ENCODE measurements at regions not wholly inside any gene's neighbourhood (a gene's known extent, or its start where the extent isn't known, plus 50 kb on each side); places are given as distances from the start of the nearest gene placed in this dataset.

DNA sequence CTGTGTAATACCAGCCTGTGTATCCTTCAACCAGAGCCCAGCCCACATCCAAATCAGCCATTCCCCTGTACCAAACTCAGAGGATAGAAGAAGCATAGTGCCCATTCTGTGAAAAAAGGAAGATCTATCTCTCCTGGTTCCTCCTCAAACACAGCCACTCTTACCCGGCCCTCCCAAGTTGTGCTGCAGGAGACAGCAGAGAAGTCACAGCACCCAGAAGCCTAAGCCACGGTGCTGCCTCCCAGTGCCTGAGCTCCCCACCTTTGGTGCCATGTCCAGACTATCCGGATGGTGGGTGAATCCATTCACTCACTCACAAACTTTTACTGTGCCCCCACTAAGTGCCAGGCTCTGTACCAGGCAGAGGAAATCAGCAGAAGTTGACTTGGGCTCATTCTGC is 166.0 kb upstream of the ZMIZ1 start:
- Histone ChIP-seq H3K9ac (ENCODE audit: low read depth, low read length, poor library complexity) (no peak overlapping the region), H4K8ac (ENCODE audit: low read depth, low read length) (no peak overlapping the region), H3K4me1 (ENCODE audit: control insufficient read depth in 2 of 2, insufficient read depth in 1 of 2, low read depth in 1 of 2, low read length in 2 of 2) (peaks cover 12 to 19% of the 10 kb centered on the region in 2 donors), H3K79me1 (ENCODE audit: low read depth, low read length) (no peaks in the 10 kb centered on the region), H3K14ac (ENCODE audit: low read length) (no peak overlapping the region), H3K27ac (replicated peaks; ENCODE audit: low read length) (no peak overlapping the region), H2AK5ac (ENCODE audit: low read depth, low read length) (peak overlapping the region; percentile 12), H3K9me3 (replicated peaks in 1 of 2; ENCODE audit: control insufficient read depth in 2 of 2, insufficient read depth in 1 of 2, low read depth in 1 of 2, low read length in 2 of 2) (no peaks in the 10 kb centered on the region), H3K23ac (ENCODE audit: low read depth, low read length, poor library complexity) (no peak overlapping the region), H3K18ac (ENCODE audit: low read length) (no peak overlapping the region), H2BK12ac (ENCODE audit: low read length) (no peak overlapping the region), H3K36me3 (replicated peaks in 1 of 2; ENCODE audit: control insufficient read depth in 2 of 2, insufficient read depth in 2 of 2, low read length in 2 of 2) (no peaks in the 10 kb centered on the region), H2BK5ac (ENCODE audit: low read length) (no peak overlapping the region), H2BK15ac (ENCODE audit: low read length) (no peak overlapping the region), H4K91ac (ENCODE audit: low read depth, low read length, poor library complexity) (no peak overlapping the region), H3K4ac (ENCODE audit: low read length) (no peak overlapping the region), H2AFZ (ENCODE audit: low read length) (no peak overlapping the region), H3K27me3 (ENCODE audit: control insufficient read depth in 3 of 3, insufficient read depth in 3 of 3, low read depth in 1 of 3, low read length in 3 of 3) (peaks cover 0 to 11% (median 0%) of the 10 kb centered on the region in 3 experiments), H2BK120ac (ENCODE audit: low read depth, low read length) (no peak overlapping the region), H3K4me3 (ENCODE audit: low read length in 2 of 2) (no peak overlapping the region), H3K4me2 (ENCODE audit: insufficient read depth, low read length, poor library complexity, severe bottlenecking) (no peak overlapping the region)
- DNase-seq (ENCODE audit: low spot score): no peak
- no CpG with 5 or more reads among the region's 3 CpGs for WGBS, 2 donors (ENCODE audit: extremely low coverage in 2 of 2, insufficient read length in 2 of 2, insufficient replicate concordance in 1 of 2)

GRCh38 chr10:78903341-78903940 is 165.3 kb upstream of the ZMIZ1 start:
- H3K4me2 ChIP-seq (ENCODE audit: insufficient read depth, low read length, poor library complexity, severe bottlenecking): no peak overlapping the region
- H2BK15ac ChIP-seq (ENCODE audit: low read length): no peak overlapping the region
- no peak overlapping the region for H3K23ac ChIP-seq (ENCODE audit: low read depth, low read length, poor library complexity)
- no peak overlapping the region for H3K9ac ChIP-seq (ENCODE audit: low read depth, low read length, poor library complexity)
- no peak overlapping the region for H2BK5ac ChIP-seq (ENCODE audit: low read length)
- no peaks in the 10 kb centered on the region for H3K36me3 ChIP-seq (replicated peaks in 1 of 2; ENCODE audit: control insufficient read depth in 2 of 2, insufficient read depth in 2 of 2, low read length in 2 of 2)
- no CpG with 5 or more reads among the region's 4 CpGs for WGBS, 2 donors (ENCODE audit: extremely low coverage in 2 of 2, insufficient read length in 2 of 2, insufficient replicate concordance in 1 of 2)
- H3K27me3 ChIP-seq (ENCODE audit: control insufficient read depth in 3 of 3, insufficient read depth in 3 of 3, low read depth in 1 of 3, low read length in 3 of 3): peaks cover 0 to 11% (median 0%) of the 10 kb centered on the region in 3 experiments
- H3K4me1 ChIP-seq (ENCODE audit: control insufficient read depth in 2 of 2, insufficient read depth in 1 of 2, low read depth in 1 of 2, low read length in 2 of 2): peaks cover 18 to 19% of the 10 kb centered on the region in 2 donors
- H3K79me1 ChIP-seq (ENCODE audit: low read depth, low read length): no peaks in the 10 kb centered on the region
- no peak overlapping the region for H3K27ac ChIP-seq (replicated peaks; ENCODE audit: low read length)
- DNase-seq (ENCODE audit: low spot score): no peak
- no peaks in the 10 kb centered on the region for H3K9me3 ChIP-seq (replicated peaks in 1 of 2; ENCODE audit: control insufficient read depth in 2 of 2, insufficient read depth in 1 of 2, low read depth in 1 of 2, low read length in 2 of 2)
- no peak overlapping the region for H2BK12ac ChIP-seq (ENCODE audit: low read length)
- H4K8ac ChIP-seq (ENCODE audit: low read depth, low read length): no peak overlapping the region
- no peak overlapping the region for H3K14ac ChIP-seq (ENCODE audit: low read length)
- peak overlapping the region; percentile 29 for H3K18ac ChIP-seq (ENCODE audit: low read length)
- H2AFZ ChIP-seq (ENCODE audit: low read length): no peak overlapping the region
- H2AK5ac ChIP-seq (ENCODE audit: low read depth, low read length): no peak overlapping the region
- H2BK120ac ChIP-seq (ENCODE audit: low read depth, low read length): no peak overlapping the region
- no peak overlapping the region for H4K91ac ChIP-seq (ENCODE audit: low read depth, low read length, poor library complexity)
- H3K4me3 ChIP-seq (ENCODE audit: low read length in 2 of 2): no peak overlapping the region
- no peak overlapping the region for H3K4ac ChIP-seq (ENCODE audit: low read length)

- Histone ChIP-seq H3K27ac (replicated peaks; ENCODE audit: low read length) (no peak overlapping the region), H2BK120ac (ENCODE audit: low read depth, low read length) (no peak overlapping the region), H2AFZ (ENCODE audit: low read length) (no peak overlapping the region), H3K27me3 (ENCODE audit: control insufficient read depth in 3 of 3, insufficient read depth in 3 of 3, low read depth in 1 of 3, low read length in 3 of 3) (peaks cover 0 to 11% (median 0%) of the 10 kb centered on the region in 3 experiments), H3K4me1 (ENCODE audit: control insufficient read depth in 2 of 2, insufficient read depth in 1 of 2, low read depth in 1 of 2, low read length in 2 of 2) (peaks cover 19 to 21% of the 10 kb centered on the region in 2 donors), H2BK12ac (ENCODE audit: low read length) (no peak overlapping the region), H2AK5ac (ENCODE audit: low read depth, low read length) (peak overlapping the region; percentile 21), H3K4ac (ENCODE audit: low read length) (no peak overlapping the region), H3K4me2 (ENCODE audit: insufficient read depth, low read length, poor library complexity, severe bottlenecking) (no peak overlapping the region), H3K36me3 (replicated peaks in 1 of 2; ENCODE audit: control insufficient read depth in 2 of 2, insufficient read depth in 2 of 2, low read length in 2 of 2) (no peaks in the 10 kb centered on the region), H3K4me3 (ENCODE audit: low read length in 2 of 2) (no peak overlapping the region), H3K14ac (ENCODE audit: low read length) (no peak overlapping the region), H3K23ac (ENCODE audit: low read depth, low read length, poor library complexity) (no peak overlapping the region), H3K9ac (ENCODE audit: low read depth, low read length, poor library complexity) (no peak overlapping the region), H2BK15ac (ENCODE audit: low read length) (no peak overlapping the region), H4K8ac (ENCODE audit: low read depth, low read length) (no peak overlapping the region), H4K91ac (ENCODE audit: low read depth, low read length, poor library complexity) (no peak overlapping the region), H2BK5ac (ENCODE audit: low read length) (no peak overlapping the region), H3K9me3 (replicated peaks in 1 of 2; ENCODE audit: control insufficient read depth in 2 of 2, insufficient read depth in 1 of 2, low read depth in 1 of 2, low read length in 2 of 2) (no peaks in the 10 kb centered on the region), H3K18ac (ENCODE audit: low read length) (peak overlapping the region; percentile 36), H3K79me1 (ENCODE audit: low read depth, low read length) (no peaks in the 10 kb centered on the region)
- no peak for DNase-seq (ENCODE audit: low spot score)
- WGBS, 2 donors (ENCODE audit: extremely low coverage in 2 of 2, insufficient read length in 2 of 2, insufficient replicate concordance in 1 of 2): no CpG with 5 or more reads among the region's 5 CpGs
These were observed 164.6 kb upstream of the ZMIZ1 start for GRCh38 chr10:78904196-78904595.

GRCh38 chr10:78905015-78905956 is 163.5 kb upstream of the ZMIZ1 start:
- no peaks in the 10 kb centered on the region for H3K9me3 ChIP-seq (replicated peaks in 1 of 2; ENCODE audit: control insufficient read depth in 2 of 2, insufficient read depth in 1 of 2, low read depth in 1 of 2, low read length in 2 of 2)
- no peak overlapping the region for H2BK5ac ChIP-seq (ENCODE audit: low read length)
- H3K79me1 ChIP-seq (ENCODE audit: low read depth, low read length): no peaks in the 10 kb centered on the region
- no peak overlapping the region for H2BK12ac ChIP-seq (ENCODE audit: low read length)
- peak overlapping the region; percentile 74 for H3K18ac ChIP-seq (ENCODE audit: low read length)
- no peaks in the 10 kb centered on the region for H3K36me3 ChIP-seq (replicated peaks in 1 of 2; ENCODE audit: control insufficient read depth in 2 of 2, insufficient read depth in 2 of 2, low read length in 2 of 2)
- H2AK5ac ChIP-seq (ENCODE audit: low read depth, low read length): no peak overlapping the region
- no peak overlapping the region for H3K27ac ChIP-seq (replicated peaks; ENCODE audit: low read length)
- no peak overlapping the region for H3K23ac ChIP-seq (ENCODE audit: low read depth, low read length, poor library complexity)
- H3K4me3 ChIP-seq (ENCODE audit: low read length in 2 of 2): no peak overlapping the region
- DNase-seq (ENCODE audit: low spot score): no peak
- no peak overlapping the region for H3K4me2 ChIP-seq (ENCODE audit: insufficient read depth, low read length, poor library complexity, severe bottlenecking)
- H4K8ac ChIP-seq (ENCODE audit: low read depth, low read length): no peak overlapping the region
- no peak overlapping the region for H3K4ac ChIP-seq (ENCODE audit: low read length)
- H3K9ac ChIP-seq (ENCODE audit: low read depth, low read length, poor library complexity): no peak overlapping the region
- no peak overlapping the region for H2BK15ac ChIP-seq (ENCODE audit: low read length)
- peak overlapping the region; percentile 26 for H2AFZ ChIP-seq (ENCODE audit: low read length)
- H2BK120ac ChIP-seq (ENCODE audit: low read depth, low read length): no peak overlapping the region
- H3K4me1 ChIP-seq (ENCODE audit: control insufficient read depth in 2 of 2, insufficient read depth in 1 of 2, low read depth in 1 of 2, low read length in 2 of 2): peaks cover 22 to 26% of the 10 kb centered on the region in 2 donors
- no peak overlapping the region for H4K91ac ChIP-seq (ENCODE audit: low read depth, low read length, poor library complexity)
- H3K27me3 ChIP-seq (ENCODE audit: control insufficient read depth in 3 of 3, insufficient read depth in 3 of 3, low read depth in 1 of 3, low read length in 3 of 3): peaks cover 0 to 18% (median 0%) of the 10 kb centered on the region in 3 experiments
- no peak overlapping the region for H3K14ac ChIP-seq (ENCODE audit: low read length)
- WGBS, 2 donors (ENCODE audit: extremely low coverage in 2 of 2, insufficient read length in 2 of 2, insufficient replicate concordance in 1 of 2): no CpG with 5 or more reads among the region's 12 CpGs

Data from neuronal stem cell (in vitro differentiated cells).